ENCODE measurements at regions not wholly inside any gene's neighbourhood (a gene's known extent, or its start where the extent isn't known, plus 50 kb on each side); places are given as distances from the start of the nearest gene placed in this dataset.

DNA sequence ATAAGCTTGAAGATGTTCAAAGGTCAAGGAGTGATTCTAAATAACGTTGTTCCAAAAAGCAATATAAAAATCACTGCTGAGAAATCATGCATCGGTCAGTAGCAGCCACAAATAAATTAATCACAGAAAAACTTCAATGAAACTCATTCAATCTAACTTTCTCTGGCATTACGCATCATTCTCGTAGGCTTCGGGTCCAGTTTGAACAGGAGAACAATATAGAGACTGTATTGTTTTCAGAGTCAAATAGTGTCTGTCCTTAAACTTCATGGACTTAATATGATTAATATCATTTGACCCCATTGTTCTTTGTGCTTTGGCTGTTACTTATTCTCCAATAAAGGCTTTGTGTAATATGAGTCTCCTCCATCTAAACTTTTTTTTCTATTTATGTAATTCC is 200.4 kb downstream of the C6orf118 start (continued):
- TF ChIP-seq, protein P1, sequence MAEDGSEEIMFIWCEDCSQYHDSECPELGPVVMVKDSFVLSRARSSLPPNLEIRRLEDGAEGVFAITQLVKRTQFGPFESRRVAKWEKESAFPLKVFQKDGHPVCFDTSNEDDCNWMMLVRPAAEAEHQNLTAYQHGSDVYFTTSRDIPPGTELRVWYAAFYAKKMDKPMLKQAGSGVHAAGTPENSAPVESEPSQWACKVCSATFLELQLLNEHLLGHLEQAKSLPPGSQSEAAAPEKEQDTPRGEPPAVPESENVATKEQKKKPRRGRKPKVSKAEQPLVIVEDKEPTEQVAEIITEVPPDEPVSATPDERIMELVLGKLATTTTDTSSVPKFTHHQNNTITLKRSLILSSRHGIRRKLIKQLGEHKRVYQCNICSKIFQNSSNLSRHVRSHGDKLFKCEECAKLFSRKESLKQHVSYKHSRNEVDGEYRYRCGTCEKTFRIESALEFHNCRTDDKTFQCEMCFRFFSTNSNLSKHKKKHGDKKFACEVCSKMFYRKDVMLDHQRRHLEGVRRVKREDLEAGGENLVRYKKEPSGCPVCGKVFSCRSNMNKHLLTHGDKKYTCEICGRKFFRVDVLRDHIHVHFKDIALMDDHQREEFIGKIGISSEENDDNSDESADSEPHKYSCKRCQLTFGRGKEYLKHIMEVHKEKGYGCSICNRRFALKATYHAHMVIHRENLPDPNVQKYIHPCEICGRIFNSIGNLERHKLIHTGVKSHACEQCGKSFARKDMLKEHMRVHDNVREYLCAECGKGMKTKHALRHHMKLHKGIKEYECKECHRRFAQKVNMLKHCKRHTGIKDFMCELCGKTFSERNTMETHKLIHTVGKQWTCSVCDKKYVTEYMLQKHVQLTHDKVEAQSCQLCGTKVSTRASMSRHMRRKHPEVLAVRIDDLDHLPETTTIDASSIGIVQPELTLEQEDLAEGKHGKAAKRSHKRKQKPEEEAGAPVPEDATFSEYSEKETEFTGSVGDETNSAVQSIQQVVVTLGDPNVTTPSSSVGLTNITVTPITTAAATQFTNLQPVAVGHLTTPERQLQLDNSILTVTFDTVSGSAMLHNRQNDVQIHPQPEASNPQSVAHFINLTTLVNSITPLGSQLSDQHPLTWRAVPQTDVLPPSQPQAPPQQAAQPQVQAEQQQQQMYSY (CRISPR knock-in tag; IDR thresholded peaks at IDR 0.05), result no peak
- TF ChIP-seq ZNF17 (CRISPR knock-in tag; IDR thresholded peaks at IDR 0.05) (no peak), DMAP1 (CRISPR knock-in tag; IDR thresholded peaks at IDR 0.05) (no peak)
- TF ChIP-seq, protein P2, sequence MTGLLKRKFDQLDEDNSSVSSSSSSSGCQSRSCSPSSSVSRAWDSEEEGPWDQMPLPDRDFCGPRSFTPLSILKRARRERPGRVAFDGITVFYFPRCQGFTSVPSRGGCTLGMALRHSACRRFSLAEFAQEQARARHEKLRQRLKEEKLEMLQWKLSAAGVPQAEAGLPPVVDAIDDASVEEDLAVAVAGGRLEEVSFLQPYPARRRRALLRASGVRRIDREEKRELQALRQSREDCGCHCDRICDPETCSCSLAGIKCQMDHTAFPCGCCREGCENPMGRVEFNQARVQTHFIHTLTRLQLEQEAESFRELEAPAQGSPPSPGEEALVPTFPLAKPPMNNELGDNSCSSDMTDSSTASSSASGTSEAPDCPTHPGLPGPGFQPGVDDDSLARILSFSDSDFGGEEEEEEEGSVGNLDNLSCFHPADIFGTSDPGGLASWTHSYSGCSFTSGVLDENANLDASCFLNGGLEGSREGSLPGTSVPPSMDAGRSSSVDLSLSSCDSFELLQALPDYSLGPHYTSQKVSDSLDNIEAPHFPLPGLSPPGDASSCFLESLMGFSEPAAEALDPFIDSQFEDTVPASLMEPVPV (CRISPR knock-in tag; IDR thresholded peaks at IDR 0.05), result no peak

DNA sequence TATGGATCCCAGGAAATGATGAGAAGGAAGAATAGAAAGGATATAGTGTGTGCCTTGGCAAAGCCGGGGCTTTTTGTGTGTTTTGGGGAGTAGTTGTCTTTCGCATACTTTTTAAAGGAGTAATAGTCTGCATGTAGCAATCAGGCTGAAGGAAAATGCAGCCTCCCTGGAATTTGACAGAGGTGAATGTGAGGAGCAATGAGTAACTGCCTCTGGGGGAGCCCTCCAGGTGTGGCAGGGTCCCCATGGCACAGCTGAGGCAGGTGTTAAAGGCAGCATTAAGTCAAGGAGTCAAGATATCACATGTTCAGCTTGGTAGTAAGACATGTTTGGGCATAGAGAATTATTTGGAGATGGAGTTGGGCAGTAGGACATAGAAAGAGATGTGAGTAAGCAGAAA is 203.1 kb downstream of the C6orf118 start:
- 5% methylated on average over 2 of the region's 2 CpGs for WGBS (ENCODE audit: low lambda C conversion rate)
- ChIA-PET POLR2A (no interaction called here), CTCF (ENCODE audit: low intra/inter-chr PET ratio, low total read pairs) (no interaction called here)
- ATAC-seq, result no peak
- H3K4me3 ChIP-seq (replicated peaks in 1 of 3; ENCODE audit: insufficient read depth in 1 of 3, low read depth in 2 of 3, low read length in 3 of 3), result no peak overlapping the region
- intact Hi-C loops (cut with micrococcal nuclease; ENCODE audit: unreplicated experiment), result no loop called here
- H3K9me3 ChIP-seq (ENCODE audit: low read length), result peaks cover 94% of the 10 kb centered on the region
- no peak for DNase-seq (ENCODE audit: low spot score)
- no peak overlapping the region for H3K4me2 ChIP-seq (ENCODE audit: low read depth, low read length)
- no peaks in the 10 kb centered on the region for H4K20me1 ChIP-seq (ENCODE audit: insufficient read depth, low read length)
- H3K27me3 ChIP-seq (ENCODE audit: control insufficient read depth in 1 of 2, insufficient read depth in 2 of 2, low read length in 2 of 2), result no peaks in the 10 kb centered on the region
- H3K36me3 ChIP-seq (replicated peaks in 1 of 2; ENCODE audit: control insufficient read depth in 1 of 2, insufficient read depth in 2 of 2, low read length in 2 of 2), result no peaks in the 10 kb centered on the region
- H3K9ac ChIP-seq (ENCODE audit: insufficient read depth, low read depth, low read length), result no peak overlapping the region
- FAIRE-seq, result no peak
- in situ Hi-C loops (cut with HindIII; ENCODE audit: extremely low pct_ligation_motif_present, low pct_unique_long_range_greater_than_20kb), result no loop called here
- H3K4me1 ChIP-seq (ENCODE audit: insufficient read depth, low read length), result no peaks in the 10 kb centered on the region
- H2AFZ ChIP-seq (ENCODE audit: low read length), result no peak overlapping the region
- H3K27ac ChIP-seq (ENCODE audit: extremely low read length, insufficient read depth, low read length), result no peak overlapping the region
- no TSS peak for BruUV-seq (replicated peaks)
- H3K79me2 ChIP-seq (ENCODE audit: insufficient read depth, low read length), result no peaks in the 10 kb centered on the region
- no peak for TF ChIP-seq ZNF138 (CRISPR knock-in tag; IDR thresholded peaks at IDR 0.05; ENCODE audit: low read depth)
- TF ChIP-seq, protein P3, sequence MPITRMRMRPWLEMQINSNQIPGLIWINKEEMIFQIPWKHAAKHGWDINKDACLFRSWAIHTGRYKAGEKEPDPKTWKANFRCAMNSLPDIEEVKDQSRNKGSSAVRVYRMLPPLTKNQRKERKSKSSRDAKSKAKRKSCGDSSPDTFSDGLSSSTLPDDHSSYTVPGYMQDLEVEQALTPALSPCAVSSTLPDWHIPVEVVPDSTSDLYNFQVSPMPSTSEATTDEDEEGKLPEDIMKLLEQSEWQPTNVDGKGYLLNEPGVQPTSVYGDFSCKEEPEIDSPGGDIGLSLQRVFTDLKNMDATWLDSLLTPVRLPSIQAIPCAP (CRISPR knock-in tag; IDR thresholded peaks at IDR 0.05; ENCODE audit: low read depth), result no peak
- no peak for TF ChIP-seq SMARCE1 (IDR thresholded peaks at IDR 0.05; ENCODE audit: borderline replicate concordance)
- TF ChIP-seq NFIC (IDR thresholded peaks at IDR 0.05; ENCODE audit: low read length), result no peak
- no peak for TF ChIP-seq ZNF589 (CRISPR knock-in tag; conservative IDR thresholded peaks at IDR 0.05)

All from HepG2 (cell line).